Gastrocnemius medialis (tissue), 4 donors: ENCODE measurements at regions not wholly inside any gene's neighbourhood (a gene's known extent, or its start where the extent isn't known, plus 50 kb on each side); places are given as distances from the start of the nearest gene placed in this dataset.

ENCODE experiments used
- ATAC-seq, 2 donors: fragments of 150-250 bp; one replicate each; pipeline ENCODE4 v1.9.1; 2016
- DNase-seq, 2 donors: peaks; one replicate each; pipeline ENCODE4 v3.0.0-alpha.2; 2019
- H3K27ac ChIP-seq, 4 donors: fragments of 200-600 bp; sonication (generic); 1 replicate in 1 of 4; 2 replicates in 3 of 4; pipeline ENCODE4 v1.5.1; 2016 to 2018; ENCODE audit warnings: mild to moderate bottlenecking in 2 of 4, moderate library complexity in 1 of 4
- H3K27me3 ChIP-seq, 3 donors: fragments of 200-600 bp; sonication (generic) in 2 of 3; 1 replicate in 1 of 3; 2 replicates in 2 of 3; pipeline versions ENCODE4 v1.5.1 to v1.6.0; 2016 to 2019; ENCODE audit warnings: mild to moderate bottlenecking in 1 of 3, moderate library complexity in 1 of 3
- H3K36me3 ChIP-seq, 2 donors: fragments of 200-600 bp; sonication (generic) in 1 of 2; one replicate each; pipeline ENCODE4 v1.5.1; 2017 to 2018
- H3K4me1 ChIP-seq, 2 donors: fragments of 200-600 bp; sonication (generic) in 1 of 2; one replicate each; pipeline ENCODE4 v1.5.1; 2016 to 2017; ENCODE audit warnings: mild to moderate bottlenecking in 2 of 2
- H3K4me3 ChIP-seq, 4 donors: fragments of 200-600 bp; sonication (generic) in 3 of 4; 1 replicate in 1 of 4; 2 replicates in 3 of 4; pipeline ENCODE4 v1.5.1; 2016 to 2019; ENCODE audit warnings: mild to moderate bottlenecking in 2 of 4
- H3K9me3 ChIP-seq, 3 donors: fragments of 200-600 bp; sonication (generic) in 2 of 3; 1 replicate in 1 of 3; 2 replicates in 2 of 3; pipeline ENCODE4 v1.5.1; 2016 to 2019
- POLR2A ChIP-seq, 2 donors: fragments of 450-650 bp; IDR thresholded peaks; one replicate each; pipeline ENCODE4 v1.6.1; 2017; ENCODE audit warnings: antibody characterized with exemption in 2 of 2, mild to moderate bottlenecking in 2 of 2, moderate library complexity in 2 of 2
- in situ Hi-C, 4 donors: fragments of 200-750 bp; cut with MboI; loops; one replicate each; pipeline versions ENCODE4 v1.15.0 to v1.8.0; 2017; ENCODE audit warnings: low sequenced_read_pairs in 4 of 4
- intact Hi-C: fragments of 100-400 bp; cut with DNase I; formaldehyde crosslinking; loops from one replicate; pipeline ENCODE4 v1.15.1; 2023; ENCODE audit warnings: low total_unique reads
- TF ChIP-seq, protein P1 (sequence below), 5 experiments: fragments of 450-650 bp in 3 of 5; fragments of 200-600 bp in 2 of 5; sonication (generic) in 2 of 5; IDR thresholded peaks in 4 of 5; conservative IDR thresholded peaks in 1 of 5; 1 replicate in 4 of 5; 2 replicates in 1 of 5; pipeline ENCODE4 v1.5.1; 2016 to 2019; ENCODE audit warnings: antibody characterized with exemption in 5 of 5, mild to moderate bottlenecking in 3 of 5, moderate library complexity in 3 of 5

DNA sequence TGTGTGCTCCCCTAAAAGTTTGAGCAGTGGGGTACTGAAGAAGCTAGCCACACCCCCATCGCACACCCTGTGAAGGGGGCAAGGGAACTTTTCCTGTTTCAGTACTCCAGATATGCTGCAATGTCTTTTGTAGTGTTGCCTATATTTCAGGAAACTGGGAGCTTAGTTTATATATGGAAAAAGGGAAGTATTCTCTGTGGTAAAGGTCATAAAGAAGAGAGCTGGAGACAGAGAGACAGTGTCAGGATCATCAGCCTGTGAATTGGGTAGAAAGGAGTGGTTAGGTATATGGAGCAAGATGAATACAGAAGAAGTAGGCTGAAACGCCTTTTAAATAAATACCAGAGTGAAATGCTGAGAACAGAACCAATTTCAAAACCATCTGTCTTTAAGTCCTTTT, 82.2 kb upstream of the C9orf72 start:
- no peak for DNase-seq
- in situ Hi-C loops (no loop called here), intact Hi-C loops (no loop called here)

DNA sequence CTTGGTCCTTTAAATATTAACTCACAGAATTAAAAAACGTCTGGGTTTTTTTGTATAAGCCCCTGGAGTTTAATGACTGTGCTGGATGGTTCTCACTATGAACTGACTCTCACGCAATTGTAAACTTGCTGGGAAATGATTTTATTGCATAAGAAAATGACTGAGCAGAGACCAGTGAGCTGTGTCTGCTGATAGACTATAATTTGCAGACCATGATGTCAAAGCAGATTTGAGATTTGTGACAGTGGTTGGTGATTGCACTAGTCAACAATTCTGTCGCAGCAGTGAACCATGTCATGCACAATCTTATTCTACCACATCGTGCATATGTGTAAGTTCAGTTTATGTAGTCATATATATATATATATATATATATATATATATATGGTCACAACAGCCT, 85.7 kb upstream of the C9orf72 start:
- intact Hi-C loops (no loop called here), in situ Hi-C loops (no loop called here)
- Histone ChIP-seq H3K9me3 (no peaks in the 10 kb centered on the region), H3K36me3 (no peaks in the 10 kb centered on the region), H3K27me3 (no peaks in the 10 kb centered on the region), H3K27ac (no peak overlapping the region), H3K4me3 (no peak overlapping the region), H3K4me1 (no peaks in the 10 kb centered on the region)
- TF ChIP-seq, protein P1, sequence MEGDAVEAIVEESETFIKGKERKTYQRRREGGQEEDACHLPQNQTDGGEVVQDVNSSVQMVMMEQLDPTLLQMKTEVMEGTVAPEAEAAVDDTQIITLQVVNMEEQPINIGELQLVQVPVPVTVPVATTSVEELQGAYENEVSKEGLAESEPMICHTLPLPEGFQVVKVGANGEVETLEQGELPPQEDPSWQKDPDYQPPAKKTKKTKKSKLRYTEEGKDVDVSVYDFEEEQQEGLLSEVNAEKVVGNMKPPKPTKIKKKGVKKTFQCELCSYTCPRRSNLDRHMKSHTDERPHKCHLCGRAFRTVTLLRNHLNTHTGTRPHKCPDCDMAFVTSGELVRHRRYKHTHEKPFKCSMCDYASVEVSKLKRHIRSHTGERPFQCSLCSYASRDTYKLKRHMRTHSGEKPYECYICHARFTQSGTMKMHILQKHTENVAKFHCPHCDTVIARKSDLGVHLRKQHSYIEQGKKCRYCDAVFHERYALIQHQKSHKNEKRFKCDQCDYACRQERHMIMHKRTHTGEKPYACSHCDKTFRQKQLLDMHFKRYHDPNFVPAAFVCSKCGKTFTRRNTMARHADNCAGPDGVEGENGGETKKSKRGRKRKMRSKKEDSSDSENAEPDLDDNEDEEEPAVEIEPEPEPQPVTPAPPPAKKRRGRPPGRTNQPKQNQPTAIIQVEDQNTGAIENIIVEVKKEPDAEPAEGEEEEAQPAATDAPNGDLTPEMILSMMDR (IDR thresholded peaks at IDR 0.05 in 4 of 5, conservative IDR thresholded peaks at IDR 0.05 in 1 of 5): no peak
- TF ChIP-seq POLR2A (IDR thresholded peaks at IDR 0.05): no peak
- ATAC-seq (no peak), DNase-seq (no peak)

More for the DNA sequence above, 82.2 kb upstream of the C9orf72 start:
- Histone ChIP-seq H3K4me1 (no peaks in the 10 kb centered on the region), H3K36me3 (no peaks in the 10 kb centered on the region), H3K27ac (no peak overlapping the region), H3K9me3 (no peaks in the 10 kb centered on the region), H3K27me3 (no peaks in the 10 kb centered on the region), H3K4me3 (no peak overlapping the region)
- TF ChIP-seq POLR2A (IDR thresholded peaks at IDR 0.05): no peak
- TF ChIP-seq, protein P1 (IDR thresholded peaks at IDR 0.05 in 4 of 5, conservative IDR thresholded peaks at IDR 0.05 in 1 of 5): no peak
- no peak for ATAC-seq

GRCh38 chr9:27659571-27659970, 86.3 kb upstream of the C9orf72 start:
- Histone ChIP-seq H3K4me1 (no peaks in the 10 kb centered on the region), H3K27me3 (no peaks in the 10 kb centered on the region), H3K4me3 (no peak overlapping the region), H3K9me3 (no peaks in the 10 kb centered on the region), H3K36me3 (no peaks in the 10 kb centered on the region), H3K27ac (no peak overlapping the region)
- DNase-seq (no peak), ATAC-seq (no peak)
- intact Hi-C loops: no loop called here
- in situ Hi-C loops: no loop called here
- TF ChIP-seq, protein P1 (IDR thresholded peaks at IDR 0.05 in 4 of 5, conservative IDR thresholded peaks at IDR 0.05 in 1 of 5): no peak
- no peak for TF ChIP-seq POLR2A (IDR thresholded peaks at IDR 0.05)

DNA sequence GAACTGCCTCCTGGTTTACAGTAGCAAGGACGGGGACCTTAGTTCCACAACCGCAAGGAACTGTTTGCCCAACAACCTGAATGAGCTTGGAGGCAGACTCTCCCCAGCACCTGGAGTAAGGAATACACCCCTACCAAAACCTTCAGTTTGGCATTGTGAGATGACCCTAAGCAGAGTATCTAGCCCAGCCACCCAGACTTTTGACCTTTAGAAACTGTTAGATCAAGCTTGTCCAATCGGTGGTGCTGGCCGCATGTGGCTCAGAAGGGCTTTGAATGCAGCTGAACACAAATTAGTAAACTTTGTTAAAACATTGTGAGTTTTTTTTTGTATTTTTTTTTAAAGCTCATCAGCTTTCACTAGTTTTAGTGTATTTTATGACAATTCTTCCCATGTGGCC, 86.9 kb upstream of the C9orf72 start:
- Histone ChIP-seq H3K4me1 (no peaks in the 10 kb centered on the region), H3K9me3 (no peaks in the 10 kb centered on the region), H3K27me3 (no peaks in the 10 kb centered on the region), H3K36me3 (no peaks in the 10 kb centered on the region), H3K4me3 (no peak overlapping the region), H3K27ac (no peak overlapping the region)
- in situ Hi-C loops: no loop called here
- TF ChIP-seq, protein P1 (IDR thresholded peaks at IDR 0.05 in 4 of 5, conservative IDR thresholded peaks at IDR 0.05 in 1 of 5): no peak
- TF ChIP-seq POLR2A (IDR thresholded peaks at IDR 0.05): no peak
- ATAC-seq: no peak
- intact Hi-C loops: no loop called here
- no peak for DNase-seq

DNA sequence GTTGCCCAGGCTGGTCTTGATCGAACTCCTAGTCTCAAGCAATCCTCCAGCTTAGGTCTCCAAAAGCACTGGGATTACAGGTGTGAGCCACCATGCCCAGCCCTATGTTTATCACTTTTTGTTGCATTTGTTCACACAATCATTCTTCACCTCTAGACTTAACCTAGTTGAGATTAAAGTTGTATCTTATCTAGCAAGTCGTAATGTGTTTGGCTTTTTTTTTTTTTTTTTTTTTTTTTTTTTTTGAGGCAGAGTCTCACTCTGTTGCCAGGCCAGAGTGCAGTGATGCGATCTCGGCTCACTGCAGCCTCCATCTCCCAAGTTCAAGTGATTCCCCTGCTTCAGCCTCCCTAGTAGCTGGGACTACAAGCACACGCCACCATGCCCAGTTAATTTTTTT, 90.2 kb upstream of the C9orf72 start:
- ATAC-seq: no peak
- TF ChIP-seq, protein P1 (IDR thresholded peaks at IDR 0.05 in 4 of 5, conservative IDR thresholded peaks at IDR 0.05 in 1 of 5): no peak
- TF ChIP-seq POLR2A (IDR thresholded peaks at IDR 0.05): no peak
- no peak for DNase-seq
- intact Hi-C loops: no loop called here
- Histone ChIP-seq H3K27me3 (no peaks in the 10 kb centered on the region), H3K9me3 (no peaks in the 10 kb centered on the region), H3K27ac (no peak overlapping the region), H3K4me3 (no peak overlapping the region), H3K36me3 (no peaks in the 10 kb centered on the region), H3K4me1 (no peaks in the 10 kb centered on the region)
- in situ Hi-C loops: no loop called here
